GM12878 (cell line): ENCODE measurements at regions not wholly inside any gene's neighbourhood (a gene's known extent, or its start where the extent isn't known, plus 50 kb on each side); places are given as distances from the start of the nearest gene placed in this dataset.

ENCODE experiments used
- ATAC-seq: fragments of 200-7000 bp; cut with Tn5 transposase; 3 replicates; pipeline ENCODE4 v1.9.1; 2020; ENCODE audit warnings: mild to moderate bottlenecking, moderate library complexity
- BruUV-seq: library from RNA; stranded (reverse); fragments of 400-500 nt; replicated peaks from 2 replicates; lab custom pipeline; 2021; lab: Mats Ljungman, UMichigan
- CTCF ChIA-PET: fragments of 300-600 bp; sonication (Branson Sonifier 250); formaldehyde crosslinking; extraction: SDS; loops from one replicate; lab custom pipeline; 2021; ENCODE audit warnings: inconsistent platforms; lab: Yijun Ruan, JAX
- POLR2A ChIA-PET: fragments of 350-600 bp; formaldehyde crosslinking; extraction: SDS; loops from one replicate; lab custom pipeline; 2021; ENCODE audit warnings: inconsistent platforms; lab: Charles Lee
- RAD21 ChIA-PET: fragments of 300-600 bp; sonication (Branson Sonifier 250); formaldehyde crosslinking; loops from one replicate; lab custom pipeline; 2023; ENCODE audit warnings: antibody characterized with exemption; ENCODE audit not compliant: unreplicated experiment; lab: Charles Lee
- SMC1A ChIA-PET: fragments of 300-600 bp; sonication (Branson Sonifier 250); formaldehyde crosslinking; loops from one replicate; lab custom pipeline; 2023; ENCODE audit not compliant: unreplicated experiment, uncharacterized antibody; lab: Charles Lee
- DNase-seq: peaks from one replicate; pipeline ENCODE4 v3.0.0-alpha.2; 2011; ENCODE audit warnings: low read depth, low spot score
- FAIRE-seq: peaks from 3 replicates; lab custom pipeline; 2011; peaks lifted over from hg19 to GRCh38; lab: Jason Lieb, UNC
- H2AFZ ChIP-seq: 2 replicates; pipeline ENCODE4 v1.6.0; 2011; ENCODE audit warnings: low read depth, low read length, control low read depth; ENCODE audit not compliant: control insufficient read depth
- H3K27ac ChIP-seq: 2 replicates; pipeline ENCODE4 v1.5.1; 2011; ENCODE audit warnings: control low read depth; ENCODE audit not compliant: control insufficient read depth, insufficient read depth
- H3K27me3 ChIP-seq, 2 experiments: replicated peaks in 1 of 2; 2 replicates each; pipeline versions ENCODE4 v1.6.0 to v1.6.1; 2011; ENCODE audit warnings: low read length in 1 of 2; ENCODE audit not compliant: control insufficient read depth in 2 of 2, insufficient read depth in 2 of 2
- H3K36me3 ChIP-seq, 2 experiments: 2 replicates each; pipeline ENCODE4 v1.5.1; 2011; ENCODE audit warnings: low read length in 1 of 2; ENCODE audit not compliant: control insufficient read depth in 2 of 2, insufficient read depth in 2 of 2
- H3K4me1 ChIP-seq: 2 replicates; pipeline ENCODE4 v1.6.1; 2011; ENCODE audit warnings: mild to moderate bottlenecking, low read length, moderate library complexity, mixed read lengths; ENCODE audit not compliant: control insufficient read depth, insufficient read depth
- H3K4me2 ChIP-seq: 2 replicates; pipeline ENCODE4 v1.6.0; 2011; ENCODE audit warnings: control low read depth; ENCODE audit not compliant: control insufficient read depth, insufficient read depth
- H3K4me3 ChIP-seq: fragments of 200-600 bp; sonication (generic); 2 replicates; pipeline ENCODE4 v1.5.1; 2016
- H3K79me2 ChIP-seq: 2 replicates; pipeline ENCODE4 v1.6.0; 2011; ENCODE audit warnings: low read length; ENCODE audit not compliant: control insufficient read depth, insufficient read depth
- H3K9ac ChIP-seq: 2 replicates; pipeline ENCODE4 v1.8.0; 2011; ENCODE audit warnings: low read length, control low read depth, mixed read lengths; ENCODE audit not compliant: control insufficient read depth, insufficient read depth
- H3K9me3 ChIP-seq: replicated peaks from 3 replicates; pipeline ENCODE4 v1.5.1; 2011; ENCODE audit warnings: mild to moderate bottlenecking, low read length; ENCODE audit not compliant: control insufficient read depth, insufficient read depth
- H4K20me1 ChIP-seq: 2 replicates; pipeline ENCODE4 v1.6.0; 2011; ENCODE audit not compliant: control insufficient read depth, insufficient read depth
- BHLHE40 ChIP-seq, 2 experiments: fragments of 450-650 bp in 1 of 2; IDR thresholded peaks; 2 replicates each; pipeline ENCODE4 v1.6.1; 2011 to 2017; ENCODE audit warnings: low read depth in 2 of 2, borderline replicate concordance in 1 of 2, improper control_type of control experiment in 1 of 2, low read length in 1 of 2, mild to moderate bottlenecking in 1 of 2
- CHD4 ChIP-seq: fragments of 200-600 bp; sonication (generic); IDR thresholded peaks from 2 replicates; pipeline ENCODE4 v1.6.1; 2016; ENCODE audit warnings: mild to moderate bottlenecking
- CREM ChIP-seq: IDR thresholded peaks from 2 replicates; pipeline ENCODE4 v1.6.1; 2014; ENCODE audit warnings: antibody characterized with exemption, low read depth
- MAX ChIP-seq: IDR thresholded peaks from 2 replicates; pipeline ENCODE4 v1.6.1; 2012; ENCODE audit warnings: low read depth, low read length, improper control_type of control experiment
- MTA2 ChIP-seq: fragments of 450-650 bp; IDR thresholded peaks from 2 replicates; pipeline ENCODE4 v1.6.1; 2016; ENCODE audit warnings: low read depth, mild to moderate bottlenecking, moderate library complexity
- RELB ChIP-seq: fragments of 450-650 bp; IDR thresholded peaks from 2 replicates; pipeline ENCODE4 v1.6.1; 2017; ENCODE audit warnings: low read depth, mild to moderate bottlenecking, moderate library complexity
- SPI1 ChIP-seq: IDR thresholded peaks from 2 replicates; pipeline ENCODE4 v1.6.1; 2011; ENCODE audit warnings: low read depth, mild to moderate bottlenecking, low read length, moderate library complexity, borderline replicate concordance; ENCODE audit not compliant: insufficient read depth
- WRNIP1 ChIP-seq: IDR thresholded peaks from 2 replicates; pipeline ENCODE4 v1.6.1; 2011; ENCODE audit warnings: low read depth, low read length, improper control_type of control experiment, borderline replicate concordance
- ZNF217 ChIP-seq: fragments of 450-650 bp; IDR thresholded peaks from 2 replicates; pipeline ENCODE4 v1.6.1; 2017; ENCODE audit warnings: antibody characterized with exemption, mild to moderate bottlenecking
- ZNF687 ChIP-seq: fragments of 450-650 bp; IDR thresholded peaks from 2 replicates; pipeline ENCODE4 v1.6.1; 2017; ENCODE audit warnings: mild to moderate bottlenecking, moderate library complexity
- WGBS: methylation state at CpG from one replicate; pipeline ENCODE4 v1.1.6; 2016; ENCODE audit warnings: low lambda C conversion rate; ENCODE audit not compliant: insufficient replicate concordance, insufficient coverage; ENCODE audit errors: missing lambda C conversion rate; 5-methylcytosine and 5-hydroxymethylcytosine counted together
- in situ Hi-C: fragments of 300-500 bp; cut with MboI; formaldehyde crosslinking; loops from 9 replicates; pipeline ENCODE4 v1.14.3; 2018; ENCODE audit warnings: mixed read lengths
- intact Hi-C: fragments of 100-400 bp; cut with micrococcal nuclease; formaldehyde crosslinking; loops from one replicate; pipeline ENCODE4 v1.14.2; 2022; ENCODE audit not compliant: unreplicated experiment
- TF ChIP-seq, protein P1 (sequence below): IDR thresholded peaks from 2 replicates; pipeline ENCODE4 v1.6.1; 2011; ENCODE audit warnings: low read depth, mild to moderate bottlenecking, low read length, moderate library complexity, borderline replicate concordance; ENCODE audit errors: extremely low read depth
- TF ChIP-seq, protein P2 (sequence below): fragments of 450-650 bp; formaldehyde crosslinking; IDR thresholded peaks from 2 replicates; pipeline ENCODE4 v1.5.0; 2022; ENCODE audit warnings: mild to moderate bottlenecking, missing genetic modification characterization

GRCh38 chr6:74891349-74891831 is 314.5 kb downstream of the COL12A1 start:
- intact Hi-C loops (loop anchor here (10.0 kb wide), 1 partner anchor 313 kb away; the partner anchor contains the start of gene COL12A1), in situ Hi-C loops (no loop called here)
- Histone ChIP-seq H3K4me1 (no peaks in the 10 kb centered on the region), H3K4me2 (no peak overlapping the region), H3K79me2 (no peaks in the 10 kb centered on the region), H2AFZ (no peak overlapping the region), H3K4me3 (no peak overlapping the region)
- SMC1A ChIA-PET = interaction anchor here (0.5 to 1.0 kb wide), 3 partner anchors 206 to 535 kb away, joined by 3 read pairs; no protein-coding TSS in a partner anchor
- POLR2A ChIA-PET = no interaction called here
- 50% methylated on average over 4 of the region's 4 CpGs for WGBS
- RAD21 ChIA-PET = interaction anchor here (1.0 kb wide), 1 partner anchor 437 kb away, joined by 3 read pairs; no protein-coding TSS in a partner anchor
- no peak for ATAC-seq
- CTCF ChIA-PET = no interaction called here
- no TSS peak for BruUV-seq
- no peak for DNase-seq
- TF ChIP-seq MAX (no peak), WRNIP1 (no peak), ZNF687 (no peak), CHD4 (no peak), RELB (no peak), CREM (no peak), SPI1 (no peak), ZNF217 (no peak), BHLHE40 (IDR thresholded peaks at IDR 0.05; ENCODE audit: borderline replicate concordance in 1 of 2, low read depth in 2 of 2, low read length in 1 of 2) (no peak), MTA2 (no peak)
- TF ChIP-seq, protein P1, sequence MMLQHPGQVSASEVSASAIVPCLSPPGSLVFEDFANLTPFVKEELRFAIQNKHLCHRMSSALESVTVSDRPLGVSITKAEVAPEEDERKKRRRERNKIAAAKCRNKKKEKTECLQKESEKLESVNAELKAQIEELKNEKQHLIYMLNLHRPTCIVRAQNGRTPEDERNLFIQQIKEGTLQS = no peak
- TF ChIP-seq, protein P2, sequence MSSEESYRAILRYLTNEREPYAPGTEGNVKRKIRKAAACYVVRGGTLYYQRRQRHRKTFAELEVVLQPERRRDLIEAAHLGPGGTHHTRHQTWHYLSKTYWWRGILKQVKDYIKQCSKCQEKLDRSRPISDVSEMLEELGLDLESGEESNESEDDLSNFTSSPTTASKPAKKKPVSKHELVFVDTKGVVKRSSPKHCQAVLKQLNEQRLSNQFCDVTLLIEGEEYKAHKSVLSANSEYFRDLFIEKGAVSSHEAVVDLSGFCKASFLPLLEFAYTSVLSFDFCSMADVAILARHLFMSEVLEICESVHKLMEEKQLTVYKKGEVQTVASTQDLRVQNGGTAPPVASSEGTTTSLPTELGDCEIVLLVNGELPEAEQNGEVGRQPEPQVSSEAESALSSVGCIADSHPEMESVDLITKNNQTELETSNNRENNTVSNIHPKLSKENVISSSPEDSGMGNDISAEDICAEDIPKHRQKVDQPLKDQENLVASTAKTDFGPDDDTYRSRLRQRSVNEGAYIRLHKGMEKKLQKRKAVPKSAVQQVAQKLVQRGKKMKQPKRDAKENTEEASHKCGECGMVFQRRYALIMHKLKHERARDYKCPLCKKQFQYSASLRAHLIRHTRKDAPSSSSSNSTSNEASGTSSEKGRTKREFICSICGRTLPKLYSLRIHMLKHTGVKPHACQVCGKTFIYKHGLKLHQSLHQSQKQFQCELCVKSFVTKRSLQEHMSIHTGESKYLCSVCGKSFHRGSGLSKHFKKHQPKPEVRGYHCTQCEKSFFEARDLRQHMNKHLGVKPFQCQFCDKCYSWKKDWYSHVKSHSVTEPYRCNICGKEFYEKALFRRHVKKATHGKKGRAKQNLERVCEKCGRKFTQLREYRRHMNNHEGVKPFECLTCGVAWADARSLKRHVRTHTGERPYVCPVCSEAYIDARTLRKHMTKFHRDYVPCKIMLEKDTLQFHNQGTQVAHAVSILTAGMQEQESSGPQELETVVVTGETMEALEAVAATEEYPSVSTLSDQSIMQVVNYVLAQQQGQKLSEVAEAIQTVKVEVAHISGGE (CRISPR knock-in tag) = no peak
- TF ChIP-seq, all 136 proteins: peak for 0
- H4K20me1 ChIP-seq = no peaks in the 10 kb centered on the region
- H3K27ac ChIP-seq = no peak overlapping the region
- no peaks in the 10 kb centered on the region for H3K9me3 ChIP-seq
- no peak overlapping the region for H3K9ac ChIP-seq
- no peaks in the 10 kb centered on the region for H3K36me3 ChIP-seq
- no peak for FAIRE-seq
- no peaks in the 10 kb centered on the region for H3K27me3 ChIP-seq
